A673 (cell line): ENCODE measurements at regions not wholly inside any gene's neighbourhood (a gene's known extent, or its start where the extent isn't known, plus 50 kb on each side); places are given as distances from the start of the nearest gene placed in this dataset.

ENCODE experiments used
- EZH2 ChIP-seq: fragments of 200-600 bp; sonication (generic); IDR thresholded peaks from 2 replicates; pipeline ENCODE4 v1.6.1; 2017; ENCODE audit warnings: borderline replicate concordance, low read depth, mild to moderate bottlenecking, mixed read lengths, antibody characterized with exemption, low read length; ENCODE audit not compliant: poor library complexity, severe bottlenecking
- TF ChIP-seq, protein P1 (sequence below): fragments of 300-800, 200-600 bp; sonication (generic); conservative IDR thresholded peaks from 2 replicates; pipeline ENCODE4 v1.5.1; 2017; ENCODE audit warnings: low read depth, mild to moderate bottlenecking, antibody characterized with exemption, low read length, moderate library complexity, mixed read lengths

DNA sequence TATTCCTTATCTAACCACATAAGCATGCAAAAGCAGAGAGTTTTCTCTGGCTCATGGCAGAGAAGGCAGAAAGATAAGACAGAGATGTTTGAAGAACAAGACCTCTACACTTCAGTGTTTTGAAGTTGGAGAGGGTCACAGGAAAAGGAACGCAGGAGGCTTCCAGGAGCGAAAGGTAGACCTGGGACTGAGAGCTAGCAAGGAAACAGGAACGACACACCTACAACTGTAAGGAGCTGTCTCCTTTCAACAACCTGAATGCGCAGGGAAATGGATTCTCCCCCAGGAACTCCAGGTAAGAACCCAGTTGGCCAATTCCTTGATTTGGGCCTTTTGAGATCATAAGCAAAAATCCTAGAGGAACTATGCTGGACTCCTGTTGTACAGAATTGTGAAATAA lies 746.6 kb upstream of the DDX18 start:
- TF ChIP-seq, protein P1, sequence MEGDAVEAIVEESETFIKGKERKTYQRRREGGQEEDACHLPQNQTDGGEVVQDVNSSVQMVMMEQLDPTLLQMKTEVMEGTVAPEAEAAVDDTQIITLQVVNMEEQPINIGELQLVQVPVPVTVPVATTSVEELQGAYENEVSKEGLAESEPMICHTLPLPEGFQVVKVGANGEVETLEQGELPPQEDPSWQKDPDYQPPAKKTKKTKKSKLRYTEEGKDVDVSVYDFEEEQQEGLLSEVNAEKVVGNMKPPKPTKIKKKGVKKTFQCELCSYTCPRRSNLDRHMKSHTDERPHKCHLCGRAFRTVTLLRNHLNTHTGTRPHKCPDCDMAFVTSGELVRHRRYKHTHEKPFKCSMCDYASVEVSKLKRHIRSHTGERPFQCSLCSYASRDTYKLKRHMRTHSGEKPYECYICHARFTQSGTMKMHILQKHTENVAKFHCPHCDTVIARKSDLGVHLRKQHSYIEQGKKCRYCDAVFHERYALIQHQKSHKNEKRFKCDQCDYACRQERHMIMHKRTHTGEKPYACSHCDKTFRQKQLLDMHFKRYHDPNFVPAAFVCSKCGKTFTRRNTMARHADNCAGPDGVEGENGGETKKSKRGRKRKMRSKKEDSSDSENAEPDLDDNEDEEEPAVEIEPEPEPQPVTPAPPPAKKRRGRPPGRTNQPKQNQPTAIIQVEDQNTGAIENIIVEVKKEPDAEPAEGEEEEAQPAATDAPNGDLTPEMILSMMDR, result no peak
- no peak for TF ChIP-seq EZH2
